Stimulated activated CD4-positive, alpha-beta T cell treated with anti-CD3 and anti-CD28 coated beads, Interleukin-2, amount 100 ng/mL, for 48 hours (primary cell): ENCODE measurements at regions not wholly inside any gene's neighbourhood (a gene's known extent, or its start where the extent isn't known, plus 50 kb on each side); places are given as distances from the start of the nearest gene placed in this dataset.

Experiments
- DNase-seq, 2 donors: peaks; one replicate each; pipeline ENCODE4 v3.0.0-alpha.2; 2020

DNA sequence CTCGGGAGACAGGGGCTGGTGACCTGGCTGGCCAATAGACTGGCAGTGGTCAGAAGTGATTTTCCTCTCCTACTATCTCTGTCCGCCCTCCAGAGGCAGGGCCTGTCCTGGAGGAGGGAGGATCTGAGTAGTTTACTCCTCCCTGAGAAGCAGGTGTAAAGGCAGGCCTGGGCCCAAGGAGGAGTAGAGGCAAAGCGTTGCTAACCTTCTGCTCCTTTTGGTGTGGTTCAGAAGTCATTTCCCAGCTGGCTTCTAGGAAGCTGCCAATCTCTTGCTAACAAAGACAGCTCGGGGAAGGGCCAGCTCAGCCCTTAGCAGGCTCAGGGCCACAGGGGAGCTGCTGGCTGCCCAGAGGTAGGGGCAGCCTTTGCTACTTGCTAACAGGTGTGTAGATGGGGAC, 151.1 kb upstream of the NECTIN1 start:
- DNase-seq: no peak

DNA sequence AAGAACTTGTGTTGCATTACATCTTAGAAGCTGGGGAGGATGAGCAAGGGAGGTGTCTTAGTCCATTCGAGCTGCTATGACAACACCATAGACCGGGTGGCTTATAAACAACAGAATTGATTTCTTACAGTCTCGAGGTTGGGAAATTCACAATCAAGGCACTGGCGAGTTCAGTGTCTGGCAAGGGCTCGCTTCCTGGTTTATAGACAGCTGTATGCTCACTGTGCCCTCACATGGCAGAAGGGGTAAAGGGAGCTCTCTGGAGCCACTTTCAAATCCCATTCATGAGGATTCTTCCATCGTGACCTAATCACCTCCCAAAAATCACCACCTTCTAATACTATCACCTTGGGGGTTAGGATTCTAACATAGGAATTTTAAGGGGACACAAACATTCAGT, 150.0 kb upstream of the NECTIN1 start:
- DNase-seq: no peak

GRCh38 chr11:119876841-119877240, 147.8 kb upstream of the NECTIN1 start:
- no peak for DNase-seq

DNA sequence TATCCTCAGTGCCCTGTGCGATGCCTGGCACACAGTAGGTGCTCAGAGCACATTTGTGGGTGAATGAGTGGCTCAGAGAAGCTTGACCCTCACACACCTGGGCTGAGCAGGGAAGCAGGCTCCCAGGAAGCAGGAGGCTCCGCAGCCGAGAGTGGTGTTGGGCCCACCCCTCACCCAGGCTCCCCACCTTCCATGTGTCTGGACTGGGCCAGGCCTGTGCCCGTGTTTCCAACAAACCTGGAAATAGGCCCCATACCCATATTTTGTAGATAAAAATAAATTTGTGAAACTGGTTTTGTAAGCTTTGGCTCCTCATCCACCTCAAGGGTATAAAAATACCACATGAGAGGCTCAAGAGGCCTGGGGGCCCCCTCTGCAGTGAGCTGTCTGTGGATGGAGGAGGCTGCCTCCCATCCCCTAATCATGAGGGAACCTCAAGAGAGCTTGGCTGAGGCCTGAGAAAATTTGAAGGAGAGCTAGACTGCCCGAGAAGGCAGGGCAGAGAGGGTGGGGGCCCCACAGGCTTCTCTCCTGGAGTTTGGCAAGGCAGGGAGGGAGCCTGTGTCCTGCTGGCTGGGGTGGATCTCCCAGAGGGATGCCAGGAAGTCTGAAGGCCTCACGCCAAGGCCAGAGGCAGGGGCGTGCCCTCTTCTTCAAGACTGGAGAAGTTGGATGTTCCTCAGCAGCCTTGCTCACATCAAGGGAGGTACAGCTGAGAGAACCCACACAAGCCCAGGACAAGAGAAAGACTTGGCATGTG, 147.0 kb upstream of the NECTIN1 start:
- DNase-seq: no peak

DNA sequence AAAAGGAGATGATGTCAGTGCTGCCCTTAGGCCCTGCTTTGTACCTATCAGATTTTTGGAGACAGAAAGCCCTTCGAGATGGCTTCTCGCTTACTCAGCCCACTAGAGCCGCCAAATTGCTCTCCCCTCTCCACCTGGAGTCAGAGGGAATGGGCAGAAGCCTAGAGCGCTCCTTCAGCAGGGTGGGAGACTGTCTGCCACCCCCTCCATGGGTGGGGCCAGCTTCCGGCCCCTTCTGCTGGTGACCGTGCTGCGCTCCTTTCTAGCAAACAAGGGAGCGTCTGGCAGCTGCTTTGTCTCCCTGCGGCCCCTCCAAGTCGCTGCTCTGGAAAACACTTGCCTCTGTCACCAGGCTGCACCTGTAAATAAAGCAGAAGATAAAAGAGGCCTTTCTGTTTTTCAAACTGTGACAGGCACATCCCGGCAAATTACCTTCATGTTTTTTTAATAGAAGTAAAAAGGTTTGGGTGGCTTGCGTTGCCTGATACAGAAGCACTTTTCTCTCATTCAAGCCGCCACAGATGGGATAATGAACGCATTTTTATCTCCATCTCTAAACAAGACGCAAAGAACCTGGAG, 145.7 kb upstream of the NECTIN1 start:
- no peak for DNase-seq

GRCh38 chr11:119873761-119874421, 144.9 kb upstream of the NECTIN1 start:
- DNase-seq: no peak

DNA sequence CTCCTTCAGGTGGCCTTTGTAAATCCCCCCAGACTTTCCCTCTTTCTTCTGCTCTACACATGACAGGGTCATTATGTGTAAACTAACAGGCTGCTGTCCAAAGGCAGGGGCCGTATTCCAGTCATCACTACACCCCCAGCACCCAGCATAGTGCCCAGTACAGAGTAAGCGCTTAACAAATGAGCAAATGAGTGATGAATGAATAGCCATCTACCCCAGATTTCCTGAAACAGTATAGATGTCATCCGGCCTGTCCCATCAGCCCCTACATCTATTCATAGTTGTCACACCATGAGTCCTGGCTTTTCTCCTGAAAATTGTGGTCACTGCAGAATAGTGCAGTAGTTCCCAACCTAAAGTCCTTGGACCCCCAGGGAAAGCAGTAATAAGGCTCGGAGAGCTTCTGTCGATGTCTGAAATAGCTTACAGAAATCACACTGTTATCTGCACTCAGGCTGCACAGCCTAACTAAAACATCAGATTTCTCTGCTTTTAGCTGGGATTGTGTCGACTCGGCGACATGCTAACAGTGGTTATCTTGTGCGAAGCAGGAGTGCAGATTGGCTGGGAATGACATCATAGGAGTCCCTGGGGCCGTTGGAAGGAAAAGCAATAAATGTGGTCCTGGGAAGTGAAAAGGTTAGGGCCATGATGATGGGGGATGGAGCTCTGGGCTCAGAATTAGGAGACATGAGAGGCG, 143.8 kb upstream of the NECTIN1 start:
- DNase-seq: no peak

DNA sequence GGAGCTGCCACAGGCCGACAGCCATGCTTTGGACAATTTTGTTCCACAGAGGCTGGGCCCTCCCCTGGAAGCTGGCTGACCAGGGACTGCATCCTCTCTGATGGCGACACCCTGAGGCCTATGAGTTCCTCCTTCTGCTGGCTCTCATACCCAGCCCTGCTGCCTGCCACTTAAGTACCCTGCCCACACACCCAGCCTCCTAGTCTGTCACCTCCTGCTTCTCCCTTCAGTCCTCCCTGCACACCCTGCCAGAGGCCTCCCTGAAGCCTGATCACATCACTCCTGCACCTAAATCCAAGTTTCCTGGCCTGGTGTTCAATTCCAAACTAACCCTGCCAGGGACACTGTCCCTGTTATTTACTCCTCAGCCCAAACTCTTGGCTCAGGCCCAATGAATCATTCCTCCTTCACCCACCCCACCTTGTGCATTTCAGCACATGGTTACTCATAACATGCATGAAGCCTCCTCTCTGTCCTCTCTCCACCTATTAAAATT, 136.7 kb upstream of the NECTIN1 start:
- no peak for DNase-seq

DNA sequence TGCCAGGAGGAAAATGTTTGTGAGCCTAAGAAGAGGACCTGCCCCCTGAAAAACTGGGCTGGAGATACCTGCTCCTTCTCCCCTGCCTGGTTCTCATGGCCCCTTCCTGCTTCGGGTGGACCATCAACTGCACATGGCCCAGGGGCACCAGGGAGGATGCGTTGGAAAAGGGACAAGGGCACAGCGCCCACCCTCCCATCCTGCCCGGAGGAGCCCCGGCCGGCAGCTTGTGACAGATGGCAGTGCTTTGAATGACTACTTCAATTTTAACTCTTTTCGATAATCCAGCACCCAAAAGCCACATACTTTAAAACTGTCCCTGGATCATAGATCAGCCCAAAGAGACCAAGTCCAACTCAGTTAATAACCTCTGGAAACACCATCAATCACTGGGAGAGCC, 135.8 kb upstream of the NECTIN1 start:
- no peak for DNase-seq

DNA sequence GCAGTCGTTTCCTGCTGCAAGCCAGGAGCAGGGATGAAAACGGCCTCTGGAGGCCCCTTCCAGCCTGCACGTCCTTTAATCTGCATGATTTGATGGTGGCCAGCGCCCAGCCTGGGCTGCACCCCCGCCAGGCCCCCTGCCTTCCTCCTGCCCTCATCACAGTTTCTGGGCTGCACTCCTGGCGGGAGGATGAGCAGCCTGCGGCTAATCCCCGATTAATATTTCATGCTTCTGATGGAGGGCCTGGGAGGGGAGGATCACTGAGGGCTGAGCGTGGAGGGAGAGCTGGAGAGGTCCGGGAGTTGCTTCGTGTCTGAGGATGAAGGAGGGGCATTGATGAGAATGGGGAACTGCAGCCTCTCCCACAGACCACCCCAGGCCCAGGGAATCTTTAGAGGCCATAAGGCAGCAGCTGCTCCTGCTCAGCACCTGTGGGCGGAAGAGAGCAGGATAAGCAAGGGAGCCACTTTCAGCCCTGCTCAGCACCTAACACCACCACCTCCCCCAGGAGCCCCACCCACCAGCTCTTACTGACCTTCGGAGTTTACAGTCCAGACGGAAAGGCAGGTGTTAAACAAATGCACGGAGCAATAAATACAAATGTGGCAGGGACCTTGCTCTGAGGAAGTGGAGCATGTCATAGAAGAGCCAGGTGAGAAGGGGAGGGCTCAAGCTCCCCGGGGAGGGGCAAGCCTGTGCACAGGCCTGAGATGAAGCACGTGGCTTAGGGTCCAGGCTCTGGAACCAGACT, 135.0 kb upstream of the NECTIN1 start:
- DNase-seq: no peak

DNA sequence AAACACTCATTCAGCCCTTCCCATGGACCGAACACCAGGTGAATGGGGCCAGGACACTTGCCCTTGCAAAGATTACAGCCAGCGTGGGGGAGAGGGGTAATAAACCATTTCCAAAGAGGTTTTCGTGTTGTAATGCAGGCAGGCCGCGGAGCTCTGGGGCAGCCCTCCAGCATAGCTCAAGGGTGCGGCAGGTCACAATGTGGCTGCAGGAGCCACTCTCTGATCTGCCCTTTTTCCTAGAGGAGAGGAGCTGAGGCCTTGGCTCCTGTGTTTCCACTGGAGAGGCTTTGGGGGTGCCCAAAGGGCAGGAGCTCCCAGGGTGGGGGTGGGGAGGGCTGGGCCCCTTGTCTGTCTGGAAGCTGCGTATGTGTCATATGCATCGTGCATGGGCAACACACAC, 134.2 kb upstream of the NECTIN1 start:
- DNase-seq: no peak

GRCh38 chr11:119861160-119861559, 132.2 kb upstream of the NECTIN1 start:
- DNase-seq: no peak

DNA sequence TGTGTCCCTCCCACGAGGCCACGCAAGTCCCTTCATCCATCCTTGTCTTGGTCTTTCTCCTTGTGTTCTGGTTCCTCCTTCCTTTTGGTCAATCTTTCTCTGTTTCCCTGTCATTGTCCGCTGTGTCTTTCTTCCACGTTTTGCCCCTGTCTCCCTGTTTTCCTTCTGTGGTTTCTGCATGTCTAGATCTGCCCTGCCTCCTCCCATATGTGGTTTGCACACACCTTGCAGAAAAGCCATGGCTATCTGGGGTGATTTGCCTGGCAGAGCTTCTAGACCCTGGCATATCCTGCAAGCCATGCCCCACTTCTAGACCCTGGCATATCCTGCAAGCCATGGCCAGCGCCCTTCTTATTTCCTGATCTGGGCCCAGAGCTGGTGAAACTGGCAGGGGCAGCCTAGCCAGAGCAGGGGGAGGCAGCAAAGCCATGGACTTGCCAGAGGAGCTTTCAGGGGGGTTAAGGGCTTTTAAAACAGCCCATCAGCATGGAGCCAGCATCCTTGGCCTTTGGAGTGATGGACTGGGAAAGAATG, 131.6 kb upstream of the NECTIN1 start:
- DNase-seq: no peak

DNA sequence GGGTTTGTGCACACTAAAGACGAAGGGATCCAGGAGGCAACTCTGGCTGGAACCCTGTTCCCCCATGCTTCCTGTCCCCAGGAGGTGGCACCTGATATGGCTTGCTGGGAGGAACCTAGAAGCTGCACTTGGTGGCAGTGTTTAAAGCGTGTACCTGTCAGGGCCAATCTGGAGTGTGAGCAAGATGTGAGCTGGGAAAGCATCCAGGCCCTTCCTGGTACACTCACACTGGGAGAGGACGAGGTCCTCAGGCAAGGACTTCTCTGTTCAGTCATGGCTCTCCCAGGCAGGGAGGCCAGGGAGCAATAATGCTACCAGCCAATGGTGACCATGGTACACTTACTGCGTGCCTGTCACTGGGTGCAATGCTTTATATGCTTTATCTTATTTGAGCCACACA, 130.7 kb upstream of the NECTIN1 start:
- DNase-seq: no peak

- no peak for DNase-seq
Observed at GRCh38 chr11:119858288-119858687, 129.3 kb upstream of the NECTIN1 start.

DNA sequence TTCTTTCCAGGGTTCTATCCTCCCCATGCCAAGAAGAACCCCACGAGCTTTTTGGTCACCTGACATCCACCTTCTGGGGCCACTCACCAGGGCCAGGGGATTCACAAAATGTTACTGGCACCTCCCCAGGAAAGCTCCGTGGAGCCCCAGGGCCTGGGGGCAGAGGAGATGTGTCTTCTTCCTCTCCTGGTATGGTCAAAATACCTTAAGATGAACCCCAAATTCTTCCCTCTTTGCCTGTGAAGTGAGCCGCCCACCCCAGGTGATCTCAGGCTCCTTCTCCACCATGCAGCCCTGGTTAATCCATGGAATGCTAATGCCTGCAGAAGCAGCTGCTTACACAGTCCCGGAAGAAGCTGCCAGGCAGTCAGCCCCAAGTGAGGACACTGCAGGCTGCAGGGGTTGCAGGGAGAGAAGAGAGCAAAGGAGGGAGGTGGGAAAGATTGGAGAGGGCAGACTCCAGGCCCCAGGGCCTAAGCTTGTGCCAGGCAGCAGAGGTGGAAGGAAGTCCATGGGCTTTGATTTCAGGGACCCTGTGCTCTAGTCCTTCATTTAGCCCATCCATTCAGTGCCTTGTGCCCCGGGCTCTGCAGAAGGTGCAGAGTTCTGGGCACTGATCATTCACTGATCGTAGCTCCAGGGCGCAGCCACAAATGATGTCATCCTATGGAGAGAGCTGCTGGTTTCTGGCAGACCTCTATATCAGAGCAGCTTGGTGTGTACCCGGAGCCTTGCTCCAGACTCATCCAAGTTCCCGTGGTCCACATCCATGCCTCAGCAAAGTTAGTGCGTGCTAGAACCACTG, 127.9 kb upstream of the NECTIN1 start:
- DNase-seq: no peak

- no peak for DNase-seq
Observed at GRCh38 chr11:119855066-119855465, 126.1 kb upstream of the NECTIN1 start.

DNA sequence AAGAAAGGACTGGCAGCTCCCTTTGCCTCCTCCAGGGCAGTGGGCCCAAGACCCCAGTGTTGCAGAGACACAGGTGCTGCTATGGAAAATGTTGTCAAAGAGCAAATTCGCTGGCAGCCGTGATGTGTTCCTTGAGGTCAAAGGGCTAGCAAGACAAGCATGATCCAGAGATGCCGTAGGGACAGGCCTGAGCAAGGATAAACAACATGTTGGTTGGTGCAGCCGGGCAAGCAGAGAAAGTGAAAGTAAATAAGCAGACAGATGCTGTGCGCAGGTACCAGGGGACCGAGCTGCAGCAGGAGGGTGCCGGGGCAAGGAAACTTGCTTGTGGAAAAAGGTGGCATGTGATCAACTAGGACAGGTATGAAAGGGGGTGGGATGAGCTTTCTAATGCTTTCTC, 125.5 kb upstream of the NECTIN1 start:
- DNase-seq: no peak

GRCh38 chr11:119853581-119854360, 124.8 kb upstream of the NECTIN1 start:
- no peak for DNase-seq

DNA sequence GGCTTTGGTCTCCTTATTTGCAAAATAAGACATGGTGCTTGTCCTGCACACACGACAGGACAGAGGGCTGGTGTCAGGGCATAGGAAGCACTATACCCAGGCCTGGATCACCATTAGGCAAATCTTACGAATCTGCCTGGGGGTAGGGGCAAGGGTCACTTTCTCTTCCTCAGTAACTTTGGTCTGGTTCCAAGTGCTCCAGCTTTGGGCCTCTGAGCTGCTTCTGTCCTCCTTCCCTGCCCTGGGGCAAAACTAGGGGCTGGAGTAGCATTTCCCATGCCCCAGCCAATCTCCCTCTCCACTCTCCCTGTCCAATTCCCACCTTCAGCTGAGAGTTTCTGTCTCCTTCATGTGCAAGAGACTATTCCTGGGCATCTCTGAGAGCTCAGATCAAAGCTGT, 123.7 kb upstream of the NECTIN1 start:
- no peak for DNase-seq
